Retinal pigment epithelial cell (primary cell): ENCODE measurements at regions not wholly inside any gene's neighbourhood (a gene's known extent, or its start where the extent isn't known, plus 50 kb on each side); places are given as distances from the start of the nearest gene placed in this dataset.

Experiments
- DNase-seq: peaks from one replicate; pipeline ENCODE4 v3.0.0-alpha.2; 2010; ENCODE audit warnings: low read depth
- H3K4me3 ChIP-seq: 2 replicates; pipeline ENCODE4 v1.5.1; 2011; ENCODE audit warnings: mild to moderate bottlenecking, low read length, control low read depth, moderate library complexity
- TF ChIP-seq, protein P1 (sequence below): conservative IDR thresholded peaks from 2 replicates; pipeline ENCODE4 v1.5.1; 2011; ENCODE audit warnings: low read depth, low read length, control low read depth, inconsistent platforms

DNA sequence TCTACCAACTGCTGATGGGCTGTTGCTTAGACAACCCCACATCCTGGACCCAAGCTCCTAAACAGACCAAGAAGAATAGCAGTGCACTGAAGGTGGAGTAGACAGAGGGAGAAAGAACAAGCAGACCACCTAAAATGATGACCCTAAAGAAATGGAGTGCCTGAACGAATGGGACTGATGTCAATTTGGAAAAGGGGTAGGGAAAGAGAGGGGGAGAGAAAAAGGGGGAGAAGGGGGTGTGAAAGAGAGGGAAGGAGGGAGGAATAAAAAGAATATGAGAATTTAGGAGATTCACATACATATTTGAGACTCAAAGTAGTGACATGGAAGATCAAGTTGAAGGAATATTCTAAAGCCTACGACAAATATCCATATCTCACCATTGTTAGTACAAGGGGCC, 144.4 kb upstream of the DUSP10 start:
- no peak for DNase-seq
- no peak overlapping the region for H3K4me3 ChIP-seq
- TF ChIP-seq, protein P1, sequence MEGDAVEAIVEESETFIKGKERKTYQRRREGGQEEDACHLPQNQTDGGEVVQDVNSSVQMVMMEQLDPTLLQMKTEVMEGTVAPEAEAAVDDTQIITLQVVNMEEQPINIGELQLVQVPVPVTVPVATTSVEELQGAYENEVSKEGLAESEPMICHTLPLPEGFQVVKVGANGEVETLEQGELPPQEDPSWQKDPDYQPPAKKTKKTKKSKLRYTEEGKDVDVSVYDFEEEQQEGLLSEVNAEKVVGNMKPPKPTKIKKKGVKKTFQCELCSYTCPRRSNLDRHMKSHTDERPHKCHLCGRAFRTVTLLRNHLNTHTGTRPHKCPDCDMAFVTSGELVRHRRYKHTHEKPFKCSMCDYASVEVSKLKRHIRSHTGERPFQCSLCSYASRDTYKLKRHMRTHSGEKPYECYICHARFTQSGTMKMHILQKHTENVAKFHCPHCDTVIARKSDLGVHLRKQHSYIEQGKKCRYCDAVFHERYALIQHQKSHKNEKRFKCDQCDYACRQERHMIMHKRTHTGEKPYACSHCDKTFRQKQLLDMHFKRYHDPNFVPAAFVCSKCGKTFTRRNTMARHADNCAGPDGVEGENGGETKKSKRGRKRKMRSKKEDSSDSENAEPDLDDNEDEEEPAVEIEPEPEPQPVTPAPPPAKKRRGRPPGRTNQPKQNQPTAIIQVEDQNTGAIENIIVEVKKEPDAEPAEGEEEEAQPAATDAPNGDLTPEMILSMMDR, result no peak

DNA sequence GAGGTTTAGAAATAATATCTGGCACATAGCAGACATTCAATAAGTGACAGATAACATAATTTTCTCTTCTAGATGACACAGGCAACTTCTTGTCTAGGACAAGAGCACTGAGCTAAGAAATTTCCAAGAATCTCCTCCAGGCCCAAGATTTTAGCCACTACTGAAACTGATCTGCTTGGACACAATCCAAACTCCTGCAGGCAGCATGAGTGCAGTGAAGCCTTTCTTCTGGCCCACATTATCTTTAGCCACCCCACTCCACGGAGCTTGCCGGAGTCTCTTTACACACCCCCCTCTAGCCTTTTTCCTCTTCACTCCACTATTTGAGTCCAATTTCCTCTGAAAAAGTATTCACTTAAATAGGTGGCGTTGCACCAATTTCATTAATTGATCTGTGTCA, 142.9 kb upstream of the DUSP10 start:
- DNase-seq, result no peak
- TF ChIP-seq, protein P1, result no peak
- H3K4me3 ChIP-seq, result no peak overlapping the region

DNA sequence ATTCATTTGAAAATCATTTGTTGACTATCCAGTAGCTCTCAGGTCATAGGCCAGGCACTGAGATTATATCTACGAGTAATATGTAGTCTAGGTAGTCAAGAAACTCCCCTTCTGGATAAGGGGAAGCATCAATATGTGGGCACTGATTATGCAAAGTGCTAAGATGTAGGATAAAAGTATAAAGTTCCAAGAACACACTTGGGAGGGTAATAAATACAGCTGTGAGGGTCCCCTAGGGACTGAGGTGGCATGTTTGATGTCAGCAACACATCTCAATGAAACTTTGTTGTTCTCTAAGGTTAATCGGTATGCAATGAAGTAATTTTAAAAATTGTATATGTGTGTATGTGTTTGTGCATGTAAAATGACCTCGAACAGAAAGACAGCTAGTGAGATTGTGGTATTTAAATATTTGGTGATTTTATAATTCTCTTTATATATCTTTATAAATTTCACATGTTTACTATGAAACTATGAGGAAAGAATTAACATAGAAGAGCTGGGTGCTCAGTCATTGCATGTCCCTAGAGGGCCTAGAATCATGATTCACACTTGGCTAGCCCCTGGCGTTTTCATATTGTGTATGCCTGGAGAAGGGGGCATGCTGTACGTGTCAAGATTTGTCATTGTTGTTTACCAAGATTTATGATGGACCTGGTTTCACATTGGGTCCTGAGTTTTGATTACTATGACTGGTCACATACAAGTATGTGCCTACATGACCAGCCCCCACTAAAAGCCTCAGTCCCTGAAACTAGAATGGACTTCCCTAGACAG, 140.1 kb upstream of the DUSP10 start:
- TF ChIP-seq, protein P1, result no peak
- H3K4me3 ChIP-seq, result no peak overlapping the region
- no peak for DNase-seq

DNA sequence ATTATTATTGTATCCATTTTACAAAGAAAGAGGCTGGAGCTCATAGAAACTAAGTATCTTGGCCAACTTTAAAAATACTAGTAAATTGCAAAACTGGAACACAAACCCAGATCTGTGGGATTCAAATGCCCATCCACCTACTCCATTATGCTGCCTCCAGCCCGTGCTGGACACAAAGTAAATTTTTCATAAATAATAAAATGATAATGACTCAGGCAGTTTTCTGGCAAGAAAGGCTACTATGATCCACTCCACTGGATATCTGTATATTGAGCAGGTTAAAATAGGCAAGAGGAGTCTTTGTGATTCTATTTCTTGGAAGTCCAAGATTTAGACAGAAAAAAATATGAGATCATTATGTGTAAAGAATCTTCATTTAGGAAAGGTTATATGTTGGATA, 138.3 kb upstream of the DUSP10 start:
- H3K4me3 ChIP-seq, result no peak overlapping the region
- no peak for DNase-seq
- TF ChIP-seq, protein P1, result no peak

DNA sequence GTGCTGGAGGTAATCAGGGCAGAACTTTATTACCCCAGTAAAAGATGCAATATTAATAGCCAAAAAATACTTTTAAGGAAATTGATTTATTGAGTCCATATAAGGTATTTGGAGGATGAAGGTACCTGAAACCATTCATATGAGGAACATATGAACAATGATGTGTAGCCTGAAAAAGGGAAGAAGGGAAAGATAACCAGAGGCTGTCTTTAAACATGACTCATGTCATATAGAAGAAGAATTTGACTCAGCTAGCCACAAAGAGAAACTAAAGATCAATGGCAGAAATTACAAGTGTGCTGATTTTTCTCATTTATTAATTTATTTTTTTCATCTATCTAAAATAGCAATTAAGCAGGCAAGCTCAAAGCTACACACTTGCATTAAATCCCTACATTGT, 136.2 kb upstream of the DUSP10 start:
- no peak overlapping the region for H3K4me3 ChIP-seq
- TF ChIP-seq, protein P1, result no peak
- no peak for DNase-seq

DNA sequence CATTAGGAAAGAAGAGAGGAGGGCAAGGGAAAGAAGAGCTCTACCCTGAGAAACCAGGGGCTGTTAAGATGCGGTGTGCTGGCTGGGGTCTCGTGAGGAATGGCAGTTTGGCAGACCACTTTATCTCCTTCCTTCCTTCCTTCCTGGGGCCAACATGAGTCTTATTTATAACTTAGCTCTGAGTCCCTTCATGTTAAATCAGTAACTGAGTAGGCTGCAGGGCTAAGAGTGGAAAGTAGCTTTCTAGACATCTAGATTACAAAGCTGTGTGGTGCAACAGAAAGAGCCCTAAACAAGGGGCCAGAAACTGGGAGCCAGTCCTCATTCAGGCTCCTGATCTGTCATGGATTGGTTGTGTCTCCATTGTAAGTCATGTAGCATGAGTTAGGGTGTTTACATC, 135.4 kb upstream of the DUSP10 start:
- H3K4me3 ChIP-seq, result no peak overlapping the region
- DNase-seq, result no peak
- TF ChIP-seq, protein P1, result no peak

DNA sequence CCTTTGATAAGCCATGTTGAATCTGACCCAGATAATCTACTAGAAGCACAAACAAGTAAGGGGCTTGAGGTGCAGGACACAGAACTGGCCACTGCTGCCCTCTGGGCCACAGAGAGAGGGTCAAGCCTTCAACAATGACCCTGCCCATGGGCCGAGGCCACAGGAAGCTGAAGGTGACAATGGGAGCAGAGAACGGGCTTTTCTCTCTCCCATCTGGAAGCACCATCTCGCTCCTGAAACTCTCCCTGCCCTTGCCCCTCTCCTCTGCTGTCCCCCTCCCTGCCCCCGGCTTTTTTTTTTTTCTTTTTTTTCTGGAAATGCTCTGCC, 133.1 kb upstream of the DUSP10 start:
- TF ChIP-seq, protein P1, result no peak
- no peak for DNase-seq
- H3K4me3 ChIP-seq, result no peak overlapping the region
